ENCODE measurements at regions not wholly inside any gene's neighbourhood (a gene's known extent, or its start where the extent isn't known, plus 50 kb on each side); places are given as distances from the start of the nearest gene placed in this dataset.

GRCh38 chr3:118538187-118538586 lies 496.5 kb downstream of the IGSF11 start:
- TF ChIP-seq, protein P1, sequence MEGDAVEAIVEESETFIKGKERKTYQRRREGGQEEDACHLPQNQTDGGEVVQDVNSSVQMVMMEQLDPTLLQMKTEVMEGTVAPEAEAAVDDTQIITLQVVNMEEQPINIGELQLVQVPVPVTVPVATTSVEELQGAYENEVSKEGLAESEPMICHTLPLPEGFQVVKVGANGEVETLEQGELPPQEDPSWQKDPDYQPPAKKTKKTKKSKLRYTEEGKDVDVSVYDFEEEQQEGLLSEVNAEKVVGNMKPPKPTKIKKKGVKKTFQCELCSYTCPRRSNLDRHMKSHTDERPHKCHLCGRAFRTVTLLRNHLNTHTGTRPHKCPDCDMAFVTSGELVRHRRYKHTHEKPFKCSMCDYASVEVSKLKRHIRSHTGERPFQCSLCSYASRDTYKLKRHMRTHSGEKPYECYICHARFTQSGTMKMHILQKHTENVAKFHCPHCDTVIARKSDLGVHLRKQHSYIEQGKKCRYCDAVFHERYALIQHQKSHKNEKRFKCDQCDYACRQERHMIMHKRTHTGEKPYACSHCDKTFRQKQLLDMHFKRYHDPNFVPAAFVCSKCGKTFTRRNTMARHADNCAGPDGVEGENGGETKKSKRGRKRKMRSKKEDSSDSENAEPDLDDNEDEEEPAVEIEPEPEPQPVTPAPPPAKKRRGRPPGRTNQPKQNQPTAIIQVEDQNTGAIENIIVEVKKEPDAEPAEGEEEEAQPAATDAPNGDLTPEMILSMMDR (IDR thresholded peaks at IDR 0.05): no peak
- no peak for TF ChIP-seq POLR2A (IDR thresholded peaks at IDR 0.05)

Data from Peyer's patch (tissue), 4 donors.